ENCODE measurements at regions not wholly inside any gene's neighbourhood (a gene's known extent, or its start where the extent isn't known, plus 50 kb on each side); places are given as distances from the start of the nearest gene placed in this dataset.

DNA sequence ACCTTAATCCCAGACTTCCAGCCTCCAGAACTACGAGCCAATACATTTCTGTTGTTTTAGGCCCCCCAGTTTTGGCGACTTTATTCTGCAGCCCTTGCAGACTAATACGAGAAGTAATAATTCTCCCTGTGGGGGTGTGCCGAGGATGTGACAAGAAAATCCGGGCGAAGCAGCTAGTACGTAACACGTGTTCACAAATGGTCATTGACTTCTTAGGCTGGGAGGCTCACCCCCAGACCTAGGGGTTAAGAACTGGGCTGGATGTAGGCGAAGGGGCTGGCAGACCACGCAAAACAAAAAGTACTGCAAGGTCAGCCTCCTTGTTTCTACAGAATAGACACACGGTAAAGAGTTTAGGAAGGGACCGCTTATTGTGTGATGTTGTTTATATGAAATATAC, 69.8 kb upstream of the ESRRB start:
- Histone ChIP-seq H3K4me3 (ENCODE audit: low read length in 2 of 2) (no peak overlapping the region), H3K36me3 (ENCODE audit: control insufficient read depth in 2 of 2, insufficient read depth in 2 of 2, low read length in 2 of 2) (no peaks in the 10 kb centered on the region), H3K9ac (ENCODE audit: low read length in 2 of 2) (no peak overlapping the region), H3K27me3 (ENCODE audit: control insufficient read depth in 1 of 2, insufficient read depth in 2 of 2, low read length in 2 of 2) (peaks cover 0 to 9% of the 10 kb centered on the region in 2 donors), H3K4me1 (ENCODE audit: control insufficient read depth, insufficient read depth, low read length) (peaks cover 8% of the 10 kb centered on the region), H3K27ac (ENCODE audit: low read length) (no peak overlapping the region), H3K9me3 (ENCODE audit: control insufficient read depth in 2 of 2, low read length in 2 of 2) (no peaks in the 10 kb centered on the region)

DNA sequence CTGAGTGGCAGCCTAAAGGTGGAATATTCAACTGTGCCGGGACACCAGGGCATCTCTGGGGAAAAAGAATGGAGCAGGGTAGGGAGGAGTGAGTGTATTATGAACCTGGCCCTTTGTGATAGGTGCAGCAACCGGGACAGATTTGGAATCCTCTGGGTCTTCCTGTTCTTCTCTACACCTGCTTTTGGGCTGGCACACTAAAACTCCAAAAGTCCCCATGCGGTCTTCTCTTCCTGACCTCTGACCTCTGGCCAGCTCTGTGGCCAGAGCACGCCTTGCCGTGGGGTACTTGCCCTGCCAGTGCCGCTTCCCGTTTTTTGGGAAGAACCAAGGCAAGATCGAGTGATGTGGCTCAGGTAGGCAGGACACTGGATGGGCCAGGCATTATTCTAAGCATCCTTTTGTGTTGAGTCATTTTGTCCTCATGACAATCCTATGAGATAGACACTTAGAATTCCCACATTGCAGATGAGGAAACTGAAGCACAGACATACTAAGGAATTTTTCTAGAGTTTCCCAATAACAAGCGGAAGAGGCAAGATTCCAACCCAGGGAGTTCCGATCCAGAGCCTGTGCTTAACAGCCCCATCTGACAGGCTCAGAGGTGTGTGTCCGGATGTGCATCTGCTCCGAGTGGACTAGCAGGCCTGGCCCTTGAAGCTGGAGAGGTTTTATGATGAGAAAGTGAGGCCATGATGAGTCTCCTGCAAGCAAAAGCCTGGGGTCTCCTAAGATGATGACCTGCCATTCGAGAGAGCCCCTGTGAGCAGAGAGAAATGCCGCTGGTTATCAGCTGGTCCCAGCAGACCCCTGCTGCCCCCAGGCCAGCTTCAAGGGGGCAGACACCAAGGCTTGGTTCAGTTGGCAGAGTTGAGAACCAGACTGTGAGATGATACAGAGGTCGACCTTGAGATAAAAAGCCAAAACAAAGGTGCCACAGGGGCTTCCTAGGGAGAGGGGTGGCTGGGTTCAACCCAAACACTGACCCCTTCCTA, 67.9 kb upstream of the ESRRB start:
- Histone ChIP-seq H3K4me1 (ENCODE audit: control insufficient read depth, insufficient read depth, low read length) (peaks cover 8% of the 10 kb centered on the region), H3K4me3 (ENCODE audit: low read length in 2 of 2) (no peak overlapping the region), H3K27me3 (ENCODE audit: control insufficient read depth in 1 of 2, insufficient read depth in 2 of 2, low read length in 2 of 2) (peaks cover 2 to 14% of the 10 kb centered on the region in 2 donors), H3K27ac (ENCODE audit: low read length) (no peak overlapping the region), H3K9ac (ENCODE audit: low read length in 2 of 2) (no peak overlapping the region), H3K36me3 (ENCODE audit: control insufficient read depth in 2 of 2, insufficient read depth in 2 of 2, low read length in 2 of 2) (no peaks in the 10 kb centered on the region), H3K9me3 (ENCODE audit: control insufficient read depth in 2 of 2, low read length in 2 of 2) (no peaks in the 10 kb centered on the region)

DNA sequence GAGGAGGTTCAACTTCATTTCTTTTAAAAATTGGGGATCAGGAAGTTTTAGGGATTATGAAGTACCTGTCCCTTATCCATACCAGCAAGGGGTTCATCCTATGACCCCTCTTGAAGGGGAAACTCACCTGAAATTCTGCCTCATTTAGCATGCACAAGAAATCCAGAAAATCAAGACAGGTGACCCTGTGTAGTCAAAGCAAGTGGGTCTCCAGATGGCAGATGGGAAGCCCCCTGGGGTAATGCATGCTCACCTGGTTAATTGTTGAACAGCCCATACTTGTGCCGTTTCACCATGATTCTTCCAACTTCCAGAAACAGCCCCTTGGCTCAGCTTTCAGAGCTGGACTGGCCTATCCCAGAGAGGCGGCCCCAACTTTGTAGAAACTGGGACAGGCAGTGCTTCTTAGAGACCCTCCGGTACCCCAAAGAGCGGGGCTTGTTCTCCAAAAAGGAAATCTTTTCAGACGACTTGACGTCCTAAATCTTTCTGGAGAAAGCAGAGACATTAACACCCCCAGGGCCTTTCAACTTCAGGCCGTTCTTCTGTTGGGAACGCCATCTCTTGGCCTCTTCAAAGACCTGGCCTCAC, 66.3 kb upstream of the ESRRB start:
- Histone ChIP-seq H3K4me1 (ENCODE audit: control insufficient read depth, insufficient read depth, low read length) (peaks cover 8% of the 10 kb centered on the region), H3K9me3 (ENCODE audit: control insufficient read depth in 2 of 2, low read length in 2 of 2) (no peaks in the 10 kb centered on the region), H3K27me3 (ENCODE audit: control insufficient read depth in 1 of 2, insufficient read depth in 2 of 2, low read length in 2 of 2) (peaks cover 2 to 14% of the 10 kb centered on the region in 2 donors), H3K9ac (ENCODE audit: low read length in 2 of 2) (no peak overlapping the region), H3K4me3 (ENCODE audit: low read length in 2 of 2) (no peak overlapping the region), H3K36me3 (ENCODE audit: control insufficient read depth in 2 of 2, insufficient read depth in 2 of 2, low read length in 2 of 2) (no peaks in the 10 kb centered on the region), H3K27ac (ENCODE audit: low read length) (no peak overlapping the region)

DNA sequence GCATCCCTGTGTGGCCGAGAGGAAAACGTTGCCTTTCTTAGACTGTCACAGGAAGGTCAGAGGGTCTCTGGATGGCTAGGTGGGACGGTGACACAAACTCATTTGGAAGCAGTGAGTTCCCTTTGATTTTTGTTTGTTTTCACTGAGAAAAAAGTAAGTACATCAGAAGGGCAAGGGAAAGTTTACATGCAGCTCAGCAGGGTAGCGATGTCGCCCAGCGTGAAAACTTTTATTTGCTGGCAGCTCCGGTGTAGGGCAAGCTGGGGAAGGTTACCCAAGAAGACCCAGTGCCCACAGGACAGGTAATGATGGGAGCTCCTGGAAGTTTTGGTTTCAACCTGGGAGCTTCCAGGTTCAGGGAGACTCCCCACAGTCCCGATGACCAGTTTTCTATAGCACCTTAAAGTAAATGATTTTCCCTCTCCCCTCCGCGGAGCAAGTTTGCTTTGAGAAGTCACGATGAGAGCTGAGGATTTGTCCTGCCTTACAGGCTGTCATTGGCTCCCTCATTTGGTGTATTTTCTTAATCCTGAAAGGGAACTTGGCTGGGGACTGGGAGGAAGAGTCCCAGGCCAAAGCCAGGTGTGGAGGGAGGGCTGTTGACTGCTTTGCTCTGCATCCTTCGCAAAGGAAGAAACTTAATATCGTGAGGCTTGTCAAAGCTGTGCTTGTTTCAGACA, 64.7 kb upstream of the ESRRB start:
- Histone ChIP-seq H3K9ac (ENCODE audit: low read length in 2 of 2) (no peak overlapping the region), H3K27me3 (ENCODE audit: control insufficient read depth in 1 of 2, insufficient read depth in 2 of 2, low read length in 2 of 2) (peaks cover 2 to 11% of the 10 kb centered on the region in 2 donors), H3K27ac (ENCODE audit: low read length) (no peak overlapping the region), H3K36me3 (ENCODE audit: control insufficient read depth in 2 of 2, insufficient read depth in 2 of 2, low read length in 2 of 2) (no peaks in the 10 kb centered on the region), H3K4me1 (ENCODE audit: control insufficient read depth, insufficient read depth, low read length) (peaks cover 8% of the 10 kb centered on the region), H3K4me3 (ENCODE audit: low read length in 2 of 2) (no peak overlapping the region), H3K9me3 (ENCODE audit: control insufficient read depth in 2 of 2, low read length in 2 of 2) (no peaks in the 10 kb centered on the region)

DNA sequence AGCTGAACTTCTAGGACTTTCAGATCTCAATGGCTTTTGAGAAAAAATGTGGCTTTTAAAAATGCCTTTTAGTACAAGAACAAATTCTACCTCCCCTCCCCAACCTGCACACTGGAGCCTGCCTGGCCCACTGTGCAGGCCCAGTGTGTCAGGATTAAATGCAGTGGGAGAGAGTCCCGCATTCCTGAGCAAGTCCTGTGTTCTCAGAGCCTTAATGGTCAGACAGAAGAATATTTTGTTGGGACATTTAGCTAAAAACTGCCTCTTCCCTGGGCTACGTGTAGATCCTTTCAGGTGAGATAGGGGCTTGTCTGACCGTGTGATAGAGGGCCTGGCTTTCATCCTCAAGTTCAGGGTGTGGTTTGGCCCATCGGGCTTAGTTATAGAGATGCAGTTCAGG, 63.1 kb upstream of the ESRRB start:
- H3K36me3 ChIP-seq (ENCODE audit: control insufficient read depth in 2 of 2, insufficient read depth in 2 of 2, low read length in 2 of 2): no peaks in the 10 kb centered on the region
- H3K27ac ChIP-seq (ENCODE audit: low read length): no peak overlapping the region
- no peak overlapping the region for H3K9ac ChIP-seq (ENCODE audit: low read length in 2 of 2)
- H3K4me3 ChIP-seq (ENCODE audit: low read length in 2 of 2): no peak overlapping the region
- H3K9me3 ChIP-seq (ENCODE audit: control insufficient read depth in 2 of 2, low read length in 2 of 2): no peaks in the 10 kb centered on the region
- peaks cover 2 to 11% of the 10 kb centered on the region in 2 donors for H3K27me3 ChIP-seq (ENCODE audit: control insufficient read depth in 1 of 2, insufficient read depth in 2 of 2, low read length in 2 of 2)
- peaks cover 8% of the 10 kb centered on the region for H3K4me1 ChIP-seq (ENCODE audit: control insufficient read depth, insufficient read depth, low read length)

DNA sequence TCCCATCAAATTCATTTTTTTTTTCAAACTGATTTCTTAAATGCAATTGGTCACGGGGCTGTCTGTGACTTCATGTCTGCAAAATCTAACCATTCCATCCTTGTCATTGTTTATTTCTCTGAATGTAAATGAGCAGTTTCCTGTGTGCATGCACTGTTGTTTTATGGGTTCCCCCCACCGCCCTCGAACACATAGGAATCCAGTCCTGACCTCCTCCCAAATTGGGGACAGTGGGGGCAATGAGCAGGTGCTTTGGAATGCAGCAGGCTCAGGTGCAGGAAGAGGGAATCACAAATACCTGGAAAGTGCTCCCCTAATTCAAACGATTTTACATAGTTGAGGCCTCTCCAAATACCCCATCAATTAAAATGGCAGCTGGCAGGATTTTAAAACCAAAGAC, 62.6 kb upstream of the ESRRB start:
- peaks cover 2 to 11% of the 10 kb centered on the region in 2 donors for H3K27me3 ChIP-seq (ENCODE audit: control insufficient read depth in 1 of 2, insufficient read depth in 2 of 2, low read length in 2 of 2)
- H3K9me3 ChIP-seq (ENCODE audit: control insufficient read depth in 2 of 2, low read length in 2 of 2): no peaks in the 10 kb centered on the region
- H3K9ac ChIP-seq (ENCODE audit: low read length in 2 of 2): no peak overlapping the region
- H3K4me3 ChIP-seq (ENCODE audit: low read length in 2 of 2): no peak overlapping the region
- H3K36me3 ChIP-seq (ENCODE audit: control insufficient read depth in 2 of 2, insufficient read depth in 2 of 2, low read length in 2 of 2): no peaks in the 10 kb centered on the region
- H3K4me1 ChIP-seq (ENCODE audit: control insufficient read depth, insufficient read depth, low read length): peaks cover 8% of the 10 kb centered on the region
- no peak overlapping the region for H3K27ac ChIP-seq (ENCODE audit: low read length)

DNA sequence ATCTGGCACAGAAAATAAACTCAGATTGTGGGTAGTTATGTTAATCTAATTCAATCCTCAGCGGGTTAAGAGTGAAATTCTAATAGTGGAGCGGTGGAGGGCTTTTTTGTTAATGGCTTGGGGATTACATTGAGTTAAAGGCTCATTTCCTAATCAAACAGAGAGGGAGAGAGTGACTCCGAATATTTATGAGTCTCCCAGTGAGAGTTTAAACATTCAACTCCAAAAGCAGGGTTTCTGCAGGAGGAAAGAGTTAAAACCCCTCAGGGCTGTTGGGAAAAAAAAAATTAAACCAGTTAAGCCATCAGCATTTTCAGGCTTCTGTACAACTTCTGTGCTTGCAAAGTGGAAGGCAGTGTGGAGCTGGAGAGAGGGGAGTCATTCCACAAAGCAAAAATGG, 62.1 kb upstream of the ESRRB start:
- H3K9ac ChIP-seq (ENCODE audit: low read length in 2 of 2): no peak overlapping the region
- H3K9me3 ChIP-seq (ENCODE audit: control insufficient read depth in 2 of 2, low read length in 2 of 2): no peaks in the 10 kb centered on the region
- H3K4me1 ChIP-seq (ENCODE audit: control insufficient read depth, insufficient read depth, low read length): peaks cover 8% of the 10 kb centered on the region
- no peak overlapping the region for H3K27ac ChIP-seq (ENCODE audit: low read length)
- H3K27me3 ChIP-seq (ENCODE audit: control insufficient read depth in 1 of 2, insufficient read depth in 2 of 2, low read length in 2 of 2): peaks cover 2 to 9% of the 10 kb centered on the region in 2 donors
- H3K4me3 ChIP-seq (ENCODE audit: low read length in 2 of 2): no peak overlapping the region
- H3K36me3 ChIP-seq (ENCODE audit: control insufficient read depth in 2 of 2, insufficient read depth in 2 of 2, low read length in 2 of 2): no peaks in the 10 kb centered on the region

DNA sequence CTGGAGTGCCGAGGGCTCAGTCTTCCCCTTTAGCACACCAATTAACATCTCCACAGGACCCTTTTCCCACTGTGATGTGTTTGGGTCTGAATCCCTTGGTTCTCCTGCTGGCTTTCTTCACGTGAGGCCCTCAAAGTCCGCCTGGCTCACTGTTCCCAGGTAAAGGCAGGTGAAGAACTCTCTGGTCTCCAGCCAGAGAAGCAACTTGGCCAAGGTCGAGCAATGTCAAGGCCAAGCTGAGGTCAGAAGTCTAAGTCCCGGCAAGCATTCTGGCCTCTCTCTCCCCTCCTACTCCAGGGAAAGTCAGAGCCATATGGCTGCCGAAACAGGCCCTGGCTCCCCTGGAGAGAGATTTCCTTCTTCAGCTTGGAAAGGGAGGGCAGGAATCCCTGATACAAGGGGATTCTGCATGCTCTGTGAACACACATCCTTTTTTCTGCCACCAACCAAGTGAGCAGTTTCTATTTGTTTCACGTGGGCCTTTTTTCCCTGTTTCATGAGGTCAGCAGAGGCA, 61.4 kb upstream of the ESRRB start:
- Histone ChIP-seq H3K36me3 (ENCODE audit: control insufficient read depth in 2 of 2, insufficient read depth in 2 of 2, low read length in 2 of 2) (no peaks in the 10 kb centered on the region), H3K4me1 (ENCODE audit: control insufficient read depth, insufficient read depth, low read length) (peaks cover 8% of the 10 kb centered on the region), H3K4me3 (ENCODE audit: low read length in 2 of 2) (no peak overlapping the region), H3K9ac (ENCODE audit: low read length in 2 of 2) (no peak overlapping the region), H3K9me3 (ENCODE audit: control insufficient read depth in 2 of 2, low read length in 2 of 2) (no peaks in the 10 kb centered on the region), H3K27ac (ENCODE audit: low read length) (no peak overlapping the region), H3K27me3 (ENCODE audit: control insufficient read depth in 1 of 2, insufficient read depth in 2 of 2, low read length in 2 of 2) (peaks cover 2 to 9% of the 10 kb centered on the region in 2 donors)

DNA sequence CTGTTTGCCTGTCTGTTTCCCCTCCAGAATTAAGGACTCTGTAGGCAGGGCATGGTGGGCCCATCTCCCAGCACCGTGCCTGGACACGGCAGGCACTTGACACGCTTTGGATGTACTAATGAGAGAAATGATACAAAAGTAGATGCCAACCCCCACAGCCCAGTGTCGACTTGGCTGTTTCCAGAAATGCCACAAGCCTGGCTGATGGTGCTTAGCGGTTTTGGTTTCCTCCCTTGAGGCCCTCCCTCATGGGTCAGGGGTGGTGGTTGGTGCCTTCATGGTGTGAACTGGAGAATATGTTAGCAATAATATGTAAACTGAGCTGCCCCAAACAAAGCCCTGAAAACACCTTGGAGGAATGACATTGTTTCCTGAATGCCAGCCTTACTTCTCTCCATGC, 55.5 kb upstream of the ESRRB start:
- Histone ChIP-seq H3K27me3 (ENCODE audit: control insufficient read depth in 1 of 2, insufficient read depth in 2 of 2, low read length in 2 of 2) (peaks cover 0 to 4% of the 10 kb centered on the region in 2 donors), H3K27ac (ENCODE audit: low read length) (no peak overlapping the region), H3K36me3 (ENCODE audit: control insufficient read depth in 2 of 2, insufficient read depth in 2 of 2, low read length in 2 of 2) (no peaks in the 10 kb centered on the region), H3K9me3 (ENCODE audit: control insufficient read depth in 2 of 2, low read length in 2 of 2) (no peaks in the 10 kb centered on the region), H3K4me1 (ENCODE audit: control insufficient read depth, insufficient read depth, low read length) (no peaks in the 10 kb centered on the region), H3K4me3 (ENCODE audit: low read length in 2 of 2) (no peak overlapping the region), H3K9ac (ENCODE audit: low read length in 2 of 2) (no peak overlapping the region)

DNA sequence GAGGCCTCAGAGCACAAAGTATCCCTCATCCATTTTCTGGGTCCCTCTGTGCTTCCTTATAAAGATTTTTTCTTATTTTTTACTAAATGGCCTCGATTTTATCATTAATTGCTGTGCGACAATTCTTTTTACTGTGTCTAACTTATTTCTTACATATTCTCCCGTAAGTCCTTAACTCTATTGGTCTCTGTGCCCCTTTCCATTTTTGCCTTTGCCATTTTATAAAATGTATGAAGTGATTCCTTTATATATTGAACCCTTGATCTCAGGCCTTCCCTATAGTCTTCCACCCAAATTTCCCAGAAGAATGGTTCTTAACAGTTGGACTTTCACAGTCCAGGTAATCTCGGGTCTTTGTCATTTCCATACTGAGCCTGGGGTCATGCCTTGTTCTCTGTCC, 55.0 kb upstream of the ESRRB start:
- Histone ChIP-seq H3K27me3 (ENCODE audit: control insufficient read depth in 1 of 2, insufficient read depth in 2 of 2, low read length in 2 of 2) (peaks cover 0 to 5% of the 10 kb centered on the region in 2 donors), H3K27ac (ENCODE audit: low read length) (no peak overlapping the region), H3K4me3 (ENCODE audit: low read length in 2 of 2) (no peak overlapping the region), H3K4me1 (ENCODE audit: control insufficient read depth, insufficient read depth, low read length) (no peaks in the 10 kb centered on the region), H3K9ac (ENCODE audit: low read length in 2 of 2) (no peak overlapping the region), H3K9me3 (ENCODE audit: control insufficient read depth in 2 of 2, low read length in 2 of 2) (no peaks in the 10 kb centered on the region), H3K36me3 (ENCODE audit: control insufficient read depth in 2 of 2, insufficient read depth in 2 of 2, low read length in 2 of 2) (no peaks in the 10 kb centered on the region)

Data from stomach smooth muscle (tissue), 2 donors.